Endothelial cell of umbilical vein (primary cell): ENCODE measurements at regions not wholly inside any gene's neighbourhood (a gene's known extent, or its start where the extent isn't known, plus 50 kb on each side); places are given as distances from the start of the nearest gene placed in this dataset.

ENCODE experiments used
- BruUV-seq: library from RNA; stranded (reverse); fragments of 400-500 nt; replicated peaks from 2 replicates; lab custom pipeline; 2021; lab: Mats Ljungman, UMichigan
- CTCF ChIA-PET: fragments of 300-600, 350-600 bp; sonication (Branson Sonifier 250); formaldehyde crosslinking; loops from one replicate; lab custom pipeline; 2021; ENCODE audit warnings: antibody characterized with exemption, inconsistent platforms; lab: Charles Lee
- POLR2A ChIA-PET: fragments of 300-600, 350-600 bp; sonication (Branson Sonifier 250); formaldehyde crosslinking; loops from one replicate; lab custom pipeline; 2021; ENCODE audit warnings: antibody characterized with exemption, inconsistent platforms; lab: Charles Lee
- DNase-seq: peaks from one replicate; pipeline ENCODE4 v3.0.0-alpha.2; 2011; ENCODE audit warnings: low read depth, low spot score
- FAIRE-seq: peaks from 2 replicates; lab custom pipeline; 2011; peaks lifted over from hg19 to GRCh38; lab: Jason Lieb, UNC
- H2AFZ ChIP-seq: 2 replicates; pipeline ENCODE4 v1.6.0; 2012; ENCODE audit warnings: low read depth, low read length, control low read depth, inconsistent platforms
- H3K27ac ChIP-seq: 2 replicates; pipeline ENCODE4 v1.5.1; 2011; ENCODE audit warnings: low read depth, mild to moderate bottlenecking, control low read depth, low read length, moderate library complexity; ENCODE audit not compliant: insufficient read depth
- H3K27me3 ChIP-seq, 2 experiments: 2 replicates each; pipeline versions ENCODE4 v1.6.0 to v1.6.1; 2011; ENCODE audit warnings: low read length in 2 of 2, mixed read lengths in 1 of 2; ENCODE audit not compliant: control insufficient read depth in 2 of 2, insufficient read depth in 2 of 2
- H3K36me3 ChIP-seq, 2 experiments: 2 replicates in 1 of 2; 3 replicates in 1 of 2; pipeline ENCODE4 v1.5.1; 2011; ENCODE audit warnings: low read length in 2 of 2, mild to moderate bottlenecking in 1 of 2, moderate library complexity in 1 of 2; ENCODE audit not compliant: control insufficient read depth in 2 of 2, insufficient read depth in 2 of 2; ENCODE audit errors: extremely low read depth in 1 of 2
- H3K4me1 ChIP-seq: 3 replicates; pipeline ENCODE4 v1.5.1; 2011; ENCODE audit warnings: mild to moderate bottlenecking, low read length; ENCODE audit not compliant: control insufficient read depth, insufficient read depth; ENCODE audit errors: extremely low read depth
- H3K4me2 ChIP-seq: 2 replicates; pipeline ENCODE4 v1.6.1; 2011; ENCODE audit warnings: low read length, control low read depth, mixed read lengths; ENCODE audit not compliant: insufficient read depth
- H3K4me3 ChIP-seq, 3 experiments: fragments of 200-600 bp in 1 of 3; sonication (generic), shearing (Covaris generic) in 1 of 3; replicated peaks in 1 of 3; 2 replicates each; pipeline ENCODE4 v1.5.1; 2011 to 2016; ENCODE audit warnings: control low read depth in 3 of 3, low read length in 3 of 3, mild to moderate bottlenecking in 2 of 3, inconsistent platforms in 1 of 3, low read depth in 1 of 3, moderate library complexity in 1 of 3; ENCODE audit not compliant: insufficient read depth in 1 of 3
- H3K79me2 ChIP-seq: 2 replicates; pipeline ENCODE4 v1.6.0; 2012; ENCODE audit warnings: low read length, inconsistent platforms; ENCODE audit not compliant: control insufficient read depth, insufficient read depth
- H3K9ac ChIP-seq: replicated peaks from 2 replicates; pipeline ENCODE3; 2011; ENCODE audit warnings: low read length, control low read depth; ENCODE audit not compliant: insufficient read depth; ENCODE audit errors: extremely low read depth
- H3K9me1 ChIP-seq: replicated peaks from 3 replicates; pipeline ENCODE4 v1.6.0; 2011; ENCODE audit warnings: mild to moderate bottlenecking, low read length; ENCODE audit not compliant: control insufficient read depth, insufficient read depth; ENCODE audit errors: extremely low read depth
- H3K9me3 ChIP-seq: replicated peaks from 2 replicates; pipeline ENCODE4 v1.5.1; 2012; ENCODE audit warnings: low read length, inconsistent platforms; ENCODE audit not compliant: control insufficient read depth, insufficient read depth
- H4K20me1 ChIP-seq: replicated peaks from 2 replicates; pipeline ENCODE3; 2011; ENCODE audit warnings: mild to moderate bottlenecking, low read length; ENCODE audit not compliant: control insufficient read depth, insufficient read depth; ENCODE audit errors: extremely low read depth
- EZH2 ChIP-seq: IDR thresholded peaks from 2 replicates; pipeline ENCODE4 v1.6.1; 2012; ENCODE audit warnings: borderline replicate concordance, low read depth, mild to moderate bottlenecking, moderate library complexity, low read length, inconsistent platforms; ENCODE audit not compliant: severe bottlenecking
- FOS ChIP-seq: IDR thresholded peaks from 2 replicates; pipeline ENCODE4 v1.6.1; 2011; ENCODE audit warnings: mild to moderate bottlenecking, low read length, moderate library complexity, borderline replicate concordance; ENCODE audit not compliant: insufficient read depth
- GATA2 ChIP-seq: IDR thresholded peaks from 2 replicates; pipeline ENCODE4 v1.7.0; 2011; ENCODE audit warnings: low read depth, mild to moderate bottlenecking, moderate library complexity, mixed read lengths, low read length; ENCODE audit not compliant: insufficient read length, insufficient read depth
- JUN ChIP-seq: IDR thresholded peaks from 2 replicates; pipeline ENCODE4 v1.6.1; 2011; ENCODE audit warnings: borderline replicate concordance, low read depth; ENCODE audit not compliant: insufficient read length, insufficient read depth
- MYC ChIP-seq: IDR thresholded peaks from one replicate; pipeline ENCODE4 v1.6.1; 2011; ENCODE audit warnings: mild to moderate bottlenecking, low read depth, low read length
- POLR2A ChIP-seq: IDR thresholded peaks from 2 replicates; pipeline ENCODE4 v1.6.1; 2012; ENCODE audit warnings: low read depth, mild to moderate bottlenecking, control low read depth, low read length
- POLR2AphosphoS5 ChIP-seq: IDR thresholded peaks from 2 replicates; pipeline ENCODE4 v1.6.1; 2012; ENCODE audit warnings: low read depth, mild to moderate bottlenecking, control low read depth, low read length, moderate library complexity; ENCODE audit not compliant: insufficient read depth
- dilution Hi-C: fragments of 300-500 bp; cut with MboI; formaldehyde crosslinking; loops from one replicate; pipeline ENCODE4 v1.15.0; 2019; ENCODE audit warnings: low sequenced_read_pairs; ENCODE audit not compliant: extremely low pct_ligation_motif_present
- intact Hi-C: fragments of 100-400 bp; cut with micrococcal nuclease; formaldehyde crosslinking; loops from one replicate; pipeline ENCODE4 v1.10.0; 2022
- TF ChIP-seq, protein P1 (sequence below), 2 donors: IDR thresholded peaks; 1 replicate in 1 of 2; 2 replicates in 1 of 2; pipeline ENCODE4 v1.5.1; 2011; ENCODE audit warnings: low read length in 2 of 2, mild to moderate bottlenecking in 2 of 2, moderate library complexity in 2 of 2, control low read depth in 1 of 2, inconsistent platforms in 1 of 2, low read depth in 1 of 2; ENCODE audit not compliant: insufficient read depth in 1 of 2; ENCODE audit errors: extremely low read depth in 1 of 2
- TF ChIP-seq, protein P2 (sequence below): IDR thresholded peaks from 2 replicates; pipeline ENCODE4 v1.6.1; 2011; ENCODE audit not compliant: insufficient read depth, insufficient read length

DNA sequence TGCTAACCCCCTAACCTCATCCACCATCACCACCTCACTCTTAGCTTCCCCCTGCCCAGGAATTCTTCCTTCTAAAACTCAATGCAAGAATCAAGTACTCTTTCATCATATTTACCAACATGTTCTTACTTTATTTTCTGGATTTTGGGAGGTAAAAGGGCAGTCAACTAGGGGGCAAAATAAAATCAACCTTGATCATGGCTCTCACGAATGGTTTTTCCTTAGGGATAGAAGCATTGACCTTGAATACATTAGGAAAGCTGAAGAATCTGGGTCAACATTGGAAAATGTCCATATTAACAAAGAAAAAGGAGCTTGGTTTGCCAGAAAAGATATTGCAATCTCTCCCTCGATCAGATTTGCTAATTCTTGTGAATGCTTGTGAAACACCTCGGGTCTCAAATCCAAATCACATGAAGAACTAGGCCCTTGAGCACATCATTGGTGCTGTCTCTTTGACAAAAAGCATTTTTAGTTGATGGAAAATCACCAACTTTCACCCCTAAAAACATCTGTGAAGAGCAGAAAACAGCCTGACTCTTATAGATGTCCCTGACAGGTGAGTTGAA lies 58.9 kb downstream of the ZC3H11B start:
- ChIA-PET POLR2A (no interaction called here), CTCF (interaction anchor here (1.3 to 2.4 kb wide), 2 partner anchors 13 to 14 kb away, joined by 5 to 7 read pairs; no protein-coding TSS in a partner anchor)
- H3K4me1 ChIP-seq: no peaks in the 10 kb centered on the region
- no TSS peak for BruUV-seq
- H3K9me3 ChIP-seq: no peaks in the 10 kb centered on the region
- H3K9me1 ChIP-seq: no peaks in the 10 kb centered on the region
- FAIRE-seq (no peak), DNase-seq (no peak)
- intact Hi-C loops: no loop called here
- no peak overlapping the region for H3K4me2 ChIP-seq
- dilution Hi-C loops: no loop called here
- TF ChIP-seq POLR2A (no peak), JUN (no peak), EZH2 (no peak), GATA2 (no peak), MYC (no peak), POLR2AphosphoS5 (no peak), FOS (no peak)
- TF ChIP-seq, protein P1, sequence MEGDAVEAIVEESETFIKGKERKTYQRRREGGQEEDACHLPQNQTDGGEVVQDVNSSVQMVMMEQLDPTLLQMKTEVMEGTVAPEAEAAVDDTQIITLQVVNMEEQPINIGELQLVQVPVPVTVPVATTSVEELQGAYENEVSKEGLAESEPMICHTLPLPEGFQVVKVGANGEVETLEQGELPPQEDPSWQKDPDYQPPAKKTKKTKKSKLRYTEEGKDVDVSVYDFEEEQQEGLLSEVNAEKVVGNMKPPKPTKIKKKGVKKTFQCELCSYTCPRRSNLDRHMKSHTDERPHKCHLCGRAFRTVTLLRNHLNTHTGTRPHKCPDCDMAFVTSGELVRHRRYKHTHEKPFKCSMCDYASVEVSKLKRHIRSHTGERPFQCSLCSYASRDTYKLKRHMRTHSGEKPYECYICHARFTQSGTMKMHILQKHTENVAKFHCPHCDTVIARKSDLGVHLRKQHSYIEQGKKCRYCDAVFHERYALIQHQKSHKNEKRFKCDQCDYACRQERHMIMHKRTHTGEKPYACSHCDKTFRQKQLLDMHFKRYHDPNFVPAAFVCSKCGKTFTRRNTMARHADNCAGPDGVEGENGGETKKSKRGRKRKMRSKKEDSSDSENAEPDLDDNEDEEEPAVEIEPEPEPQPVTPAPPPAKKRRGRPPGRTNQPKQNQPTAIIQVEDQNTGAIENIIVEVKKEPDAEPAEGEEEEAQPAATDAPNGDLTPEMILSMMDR (IDR thresholded peaks at IDR 0.05; ENCODE audit: extremely low read depth in 1 of 2, insufficient read depth in 1 of 2, low read depth in 1 of 2, low read length in 2 of 2): no peak
- TF ChIP-seq, protein P2, sequence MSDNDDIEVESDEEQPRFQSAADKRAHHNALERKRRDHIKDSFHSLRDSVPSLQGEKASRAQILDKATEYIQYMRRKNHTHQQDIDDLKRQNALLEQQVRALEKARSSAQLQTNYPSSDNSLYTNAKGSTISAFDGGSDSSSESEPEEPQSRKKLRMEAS: no peak
- no peaks in the 10 kb centered on the region for H3K36me3 ChIP-seq
- no peak overlapping the region for H3K4me3 ChIP-seq
- peaks cover 0 to 1% of the 10 kb centered on the region in 2 experiments for H3K27me3 ChIP-seq
- H3K9ac ChIP-seq: no peak overlapping the region
- H2AFZ ChIP-seq: no peak overlapping the region
- no peak overlapping the region for H3K27ac ChIP-seq
- H4K20me1 ChIP-seq: no peaks in the 10 kb centered on the region
- no peaks in the 10 kb centered on the region for H3K79me2 ChIP-seq
